C4-2B (cell line): ENCODE measurements at regions not wholly inside any gene's neighbourhood (a gene's known extent, or its start where the extent isn't known, plus 50 kb on each side); places are given as distances from the start of the nearest gene placed in this dataset.

ENCODE experiments used
- H3K27ac ChIP-seq: fragments of 450-650 bp; 2 replicates; pipeline ENCODE4 v1.5.1; 2017
- CTCF ChIP-seq: fragments of 450-650 bp; conservative IDR thresholded peaks from 2 replicates; pipeline ENCODE4 v1.5.1; 2017; ENCODE audit warnings: mild to moderate bottlenecking
- ZFX ChIP-seq: fragments of 450-650 bp; IDR thresholded peaks from 2 replicates; pipeline ENCODE4 v1.6.1; 2017

- no peak overlapping the region for H3K27ac ChIP-seq
- TF ChIP-seq CTCF = no peak
- no peak for TF ChIP-seq ZFX
Measured at GRCh38 chr5:115439042-115439441, 105.5 kb downstream of the FEM1C start.

- TF ChIP-seq CTCF = no peak
- TF ChIP-seq ZFX = no peak
- no peak overlapping the region for H3K27ac ChIP-seq
Measured at GRCh38 chr5:115435778-115436712, 108.5 kb downstream of the FEM1C start.

- TF ChIP-seq CTCF (no peak), ZFX (no peak)
- H3K27ac ChIP-seq = no peak overlapping the region
Measured at GRCh38 chr5:115435065-115435777, 109.4 kb downstream of the FEM1C start.

- H3K27ac ChIP-seq = no peak overlapping the region
- TF ChIP-seq ZFX = no peak
- no peak for TF ChIP-seq CTCF
Measured at GRCh38 chr5:115433918-115434317, 110.7 kb downstream of the FEM1C start.

GRCh38 chr5:115432691-115433090, 111.9 kb downstream of the FEM1C start:
- no peak overlapping the region for H3K27ac ChIP-seq
- TF ChIP-seq ZFX = no peak

- TF ChIP-seq CTCF = no peak
- no peak for TF ChIP-seq ZFX
- peak overlapping the region; percentile 23; the same call in 1 of the 2 replicates for H3K27ac ChIP-seq
Measured at GRCh38 chr5:115431116-115431515, 113.5 kb downstream of the FEM1C start.

GRCh38 chr5:115430374-115430773, 114.2 kb downstream of the FEM1C start:
- H3K27ac ChIP-seq = no peak overlapping the region
- TF ChIP-seq ZFX (no peak), CTCF (no peak)
